NB4 (cell line): ENCODE measurements at regions not wholly inside any gene's neighbourhood (a gene's known extent, or its start where the extent isn't known, plus 50 kb on each side); places are given as distances from the start of the nearest gene placed in this dataset.

Experiments used
- DNase-seq: peaks from one replicate; pipeline ENCODE4 v3.0.0; 2010; ENCODE audit warnings: low read depth
- H3K4me3 ChIP-seq: one replicate; pipeline ENCODE4 v1.5.1; 2011; ENCODE audit warnings: mild to moderate bottlenecking, low read depth, low read length, moderate library complexity
- CTCF ChIP-seq: IDR thresholded peaks from one replicate; pipeline ENCODE4 v1.5.1; 2012; ENCODE audit warnings: low read depth, low read length
- MAX ChIP-seq: IDR thresholded peaks from 2 replicates; pipeline ENCODE4 v1.6.1; 2011; ENCODE audit warnings: low read depth, low read length
- MYC ChIP-seq: IDR thresholded peaks from 2 replicates; pipeline ENCODE4 v1.6.1; 2011; ENCODE audit warnings: low read depth, low read length
- POLR2A ChIP-seq: IDR thresholded peaks from 2 replicates; pipeline ENCODE4 v1.6.1; 2011; ENCODE audit warnings: mild to moderate bottlenecking; ENCODE audit not compliant: insufficient read length; ENCODE audit errors: extremely low read depth

GRCh38 chr5:105956456-105957196 is 1714.1 kb downstream of the EFNA5 start:
- TF ChIP-seq POLR2A (no peak), MYC (no peak), MAX (no peak), CTCF (no peak)
- no peak overlapping the region for H3K4me3 ChIP-seq
- DNase-seq, result peak; percentile 1

DNA sequence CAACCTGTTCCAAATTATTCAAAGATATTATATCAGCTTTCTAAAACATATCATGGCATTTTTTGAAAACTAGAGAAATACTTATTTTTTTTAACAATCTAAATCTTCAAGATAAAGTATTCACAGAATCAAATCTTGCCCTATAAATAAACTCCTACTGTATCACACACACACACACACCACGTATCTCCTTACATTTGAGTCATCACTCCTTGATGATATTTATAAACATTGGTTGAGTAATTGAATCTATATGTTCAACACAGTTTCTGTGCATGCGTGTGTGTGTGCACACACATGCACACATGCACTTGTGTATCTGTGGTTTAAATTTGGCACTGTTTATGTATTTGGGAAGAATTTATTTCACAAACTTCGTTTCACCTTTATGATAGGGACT is 1716.4 kb downstream of the EFNA5 start:
- H3K4me3 ChIP-seq, result no peak overlapping the region
- TF ChIP-seq CTCF (no peak), MYC (no peak), MAX (no peak), POLR2A (no peak)
- no peak for DNase-seq

DNA sequence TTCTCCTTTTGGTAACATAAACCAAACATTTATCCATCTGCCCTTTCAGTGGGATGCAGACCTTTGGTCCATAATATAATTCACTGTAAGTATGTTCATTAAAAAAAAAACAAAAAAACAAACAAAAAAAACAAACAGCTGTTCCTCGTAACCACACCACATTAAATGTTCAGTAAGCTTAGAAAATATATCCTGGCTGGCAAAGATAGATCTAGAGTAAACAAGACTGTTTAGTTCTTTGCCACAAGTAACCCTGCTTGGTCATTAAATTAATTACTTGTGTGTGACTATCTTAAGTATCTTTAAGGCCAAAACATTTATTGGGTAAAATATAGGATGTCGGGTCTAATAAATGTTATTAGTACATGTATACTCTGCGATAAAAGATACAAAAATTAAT is 1717.1 kb downstream of the EFNA5 start:
- TF ChIP-seq MYC (no peak), MAX (no peak), CTCF (no peak), POLR2A (no peak)
- no peak for DNase-seq
- no peak overlapping the region for H3K4me3 ChIP-seq

DNA sequence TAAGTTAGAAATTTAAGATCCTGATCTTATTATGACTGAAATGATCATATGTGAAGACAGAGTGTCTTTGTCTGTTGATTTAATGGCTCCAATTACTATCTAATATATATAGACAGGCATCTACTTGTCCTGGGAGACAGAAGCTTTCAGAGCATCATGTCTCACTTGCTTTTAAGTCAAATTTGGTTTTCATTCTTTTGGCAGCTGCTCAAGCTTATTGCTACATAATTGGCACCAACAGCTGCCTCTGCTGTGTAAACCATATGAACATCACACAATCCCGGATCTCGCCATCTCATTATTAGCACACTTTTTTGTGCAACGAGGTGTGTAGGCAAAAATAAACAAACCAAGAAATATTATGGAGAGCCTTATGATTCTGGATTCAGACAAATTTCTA is 1717.9 kb downstream of the EFNA5 start:
- no peak overlapping the region for H3K4me3 ChIP-seq
- TF ChIP-seq CTCF, result no peak
- no peak for DNase-seq

DNA sequence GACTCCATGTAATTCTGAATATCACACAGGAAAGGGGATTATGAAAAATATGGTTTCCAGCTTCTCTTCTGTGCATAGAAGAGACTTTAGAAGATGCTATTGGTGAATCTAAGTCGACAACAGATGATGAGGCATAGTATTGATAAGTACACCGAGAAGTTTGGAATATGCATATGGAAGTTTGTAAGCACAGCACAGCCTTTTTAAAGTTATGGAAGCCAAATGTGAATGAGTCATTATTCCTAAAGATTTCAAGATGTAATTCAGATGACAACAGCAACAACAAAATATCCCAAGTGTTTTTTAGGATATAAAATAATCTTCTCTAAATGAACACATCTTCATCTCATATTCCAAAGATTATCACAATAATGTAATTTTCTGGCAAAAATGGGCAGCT is 1723.3 kb downstream of the EFNA5 start:
- H3K4me3 ChIP-seq, result no peak overlapping the region
- no peak for DNase-seq
- no peak for TF ChIP-seq MAX
- no peak for TF ChIP-seq CTCF
- TF ChIP-seq MYC, result no peak
- no peak for TF ChIP-seq POLR2A
